ENCODE measurements at regions not wholly inside any gene's neighbourhood (a gene's known extent, or its start where the extent isn't known, plus 50 kb on each side); places are given as distances from the start of the nearest gene placed in this dataset.

GRCh38 chr22:47612311-47612910 lies 850.0 kb downstream of the TBC1D22A start:
- no peak overlapping the region for H3K27ac ChIP-seq (replicated peaks)
- no peaks in the 10 kb centered on the region for H3K27me3 ChIP-seq (ENCODE audit: insufficient read depth, poor library complexity, severe bottlenecking)
- TF ChIP-seq CTCF (IDR thresholded peaks at IDR 0.05; ENCODE audit: insufficient read depth, low read length) = no peak
- no peak for TF ChIP-seq REST (IDR thresholded peaks at IDR 0.05; ENCODE audit: insufficient replicate concordance, low read depth)
- TF ChIP-seq GABPA (IDR thresholded peaks at IDR 0.05; ENCODE audit: low read depth) = no peak
- no peak for TF ChIP-seq POLR2AphosphoS5 (IDR thresholded peaks at IDR 0.05; ENCODE audit: low read depth)
- no peak for DNase-seq (ENCODE audit: low read depth in 1 of 2, low spot score in 1 of 2)
- H3K4me3 ChIP-seq (replicated peaks; ENCODE audit: insufficient read depth, low read length) = no peak overlapping the region

DNA sequence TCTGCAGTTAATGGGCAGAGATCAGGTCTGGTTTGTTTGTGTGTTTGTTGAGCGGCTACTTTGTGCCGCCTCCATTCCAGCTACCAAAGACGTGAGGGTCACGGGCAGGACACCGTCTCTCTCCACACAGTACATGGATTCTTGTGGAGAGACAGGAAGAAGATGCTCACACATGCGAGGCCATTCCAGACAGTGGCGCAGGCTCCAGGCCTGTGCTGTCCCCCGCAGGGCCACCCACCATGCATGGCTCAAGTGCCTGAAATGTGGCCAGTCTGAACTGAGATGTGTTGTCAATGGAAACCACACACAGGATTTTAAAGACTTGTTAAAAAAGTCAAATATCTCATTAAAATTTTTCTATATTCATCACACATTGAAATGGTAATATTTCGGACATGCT lies 848.3 kb downstream of the TBC1D22A start:
- no peak overlapping the region for H3K27ac ChIP-seq (replicated peaks)
- no peaks in the 10 kb centered on the region for H3K27me3 ChIP-seq (ENCODE audit: insufficient read depth, poor library complexity, severe bottlenecking)
- DNase-seq (ENCODE audit: low read depth in 1 of 2, low spot score in 1 of 2) = no peak
- no peak overlapping the region for H3K4me3 ChIP-seq (replicated peaks; ENCODE audit: insufficient read depth, low read length)
- TF ChIP-seq POLR2AphosphoS5 (IDR thresholded peaks at IDR 0.05; ENCODE audit: low read depth) = no peak
- TF ChIP-seq SPI1 (IDR thresholded peaks at IDR 0.05; ENCODE audit: borderline replicate concordance, low read depth) = no peak
- TF ChIP-seq CTCF (IDR thresholded peaks at IDR 0.05; ENCODE audit: insufficient read depth, low read length) = no peak
- TF ChIP-seq GABPA (IDR thresholded peaks at IDR 0.05; ENCODE audit: low read depth) = no peak
- TF ChIP-seq REST (IDR thresholded peaks at IDR 0.05; ENCODE audit: insufficient replicate concordance, low read depth) = no peak

- H3K27me3 ChIP-seq (ENCODE audit: insufficient read depth, poor library complexity, severe bottlenecking) = no peaks in the 10 kb centered on the region
These were observed 847.8 kb downstream of the TBC1D22A start for GRCh38 chr22:47610281-47610680.

More at GRCh38 chr22:47610281-47610680, 847.8 kb downstream of the TBC1D22A start:
- Histone ChIP-seq H3K4me3 (replicated peaks; ENCODE audit: insufficient read depth, low read length) (no peak overlapping the region), H3K27ac (replicated peaks) (no peak overlapping the region)
- TF ChIP-seq POLR2AphosphoS5 (IDR thresholded peaks at IDR 0.05; ENCODE audit: low read depth) (no peak), SPI1 (IDR thresholded peaks at IDR 0.05; ENCODE audit: borderline replicate concordance, low read depth) (no peak), GABPA (IDR thresholded peaks at IDR 0.05; ENCODE audit: low read depth) (no peak), CTCF (IDR thresholded peaks at IDR 0.05; ENCODE audit: insufficient read depth, low read length) (no peak), REST (IDR thresholded peaks at IDR 0.05; ENCODE audit: insufficient replicate concordance, low read depth) (no peak)
- no peak for DNase-seq (ENCODE audit: low read depth in 1 of 2, low spot score in 1 of 2)

All from HL-60 (cell line).